ENCODE measurements at regions not wholly inside any gene's neighbourhood (a gene's known extent, or its start where the extent isn't known, plus 50 kb on each side); places are given as distances from the start of the nearest gene placed in this dataset.

- TF ChIP-seq POLR2A (IDR thresholded peaks at IDR 0.05) (no peak), EP300 (IDR thresholded peaks at IDR 0.05) (no peak), CTCF (IDR thresholded peaks at IDR 0.05) (no peak)
- WGBS, 2 donors = 79 to 92% methylated on average over 6 of the region's 6 CpGs
- Histone ChIP-seq H3K27ac (no peak overlapping the region), H3K27me3 (no peaks in the 10 kb centered on the region), H3K4me1 (no peaks in the 10 kb centered on the region), H3K36me3 (no peaks in the 10 kb centered on the region), H3K9me3 (no peaks in the 10 kb centered on the region), H3K4me3 (no peak overlapping the region)
- DNase-seq (ENCODE audit: low spot score in 2 of 2) = no peak
Measured at GRCh38 chr16:73364413-73364812, 316.5 kb upstream of the ZFHX3 start.

DNA sequence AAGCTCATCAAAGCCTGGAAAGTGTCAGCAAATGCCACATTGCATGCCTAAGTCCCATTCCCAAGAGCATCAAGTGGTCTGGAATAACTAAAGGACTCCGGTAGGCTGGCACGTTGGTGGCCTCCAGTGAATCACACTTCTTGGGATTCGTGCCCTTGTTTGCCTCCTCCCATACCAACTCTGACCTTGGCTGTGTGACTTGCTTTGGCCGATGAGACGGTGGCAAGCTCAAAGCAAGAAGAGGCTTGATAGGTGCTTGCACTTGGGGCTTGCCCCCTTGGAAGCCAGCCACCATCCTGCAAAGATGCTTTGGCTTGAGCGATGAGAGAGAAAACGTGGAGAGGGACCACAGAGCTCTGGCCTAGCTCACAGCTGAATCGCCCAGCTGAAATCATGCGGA lies 313.1 kb upstream of the ZFHX3 start:
- no peak for DNase-seq (ENCODE audit: low spot score in 2 of 2)
- Histone ChIP-seq H3K4me3 (no peak overlapping the region), H3K4me1 (no peaks in the 10 kb centered on the region), H3K27ac (no peak overlapping the region), H3K36me3 (no peaks in the 10 kb centered on the region), H3K9me3 (no peaks in the 10 kb centered on the region), H3K27me3 (no peaks in the 10 kb centered on the region)
- TF ChIP-seq CTCF (IDR thresholded peaks at IDR 0.05) (no peak), POLR2A (IDR thresholded peaks at IDR 0.05) (no peak), EP300 (IDR thresholded peaks at IDR 0.05) (no peak)
- WGBS, 2 donors = 87 to 90% methylated on average over 9 of the region's 9 CpGs

DNA sequence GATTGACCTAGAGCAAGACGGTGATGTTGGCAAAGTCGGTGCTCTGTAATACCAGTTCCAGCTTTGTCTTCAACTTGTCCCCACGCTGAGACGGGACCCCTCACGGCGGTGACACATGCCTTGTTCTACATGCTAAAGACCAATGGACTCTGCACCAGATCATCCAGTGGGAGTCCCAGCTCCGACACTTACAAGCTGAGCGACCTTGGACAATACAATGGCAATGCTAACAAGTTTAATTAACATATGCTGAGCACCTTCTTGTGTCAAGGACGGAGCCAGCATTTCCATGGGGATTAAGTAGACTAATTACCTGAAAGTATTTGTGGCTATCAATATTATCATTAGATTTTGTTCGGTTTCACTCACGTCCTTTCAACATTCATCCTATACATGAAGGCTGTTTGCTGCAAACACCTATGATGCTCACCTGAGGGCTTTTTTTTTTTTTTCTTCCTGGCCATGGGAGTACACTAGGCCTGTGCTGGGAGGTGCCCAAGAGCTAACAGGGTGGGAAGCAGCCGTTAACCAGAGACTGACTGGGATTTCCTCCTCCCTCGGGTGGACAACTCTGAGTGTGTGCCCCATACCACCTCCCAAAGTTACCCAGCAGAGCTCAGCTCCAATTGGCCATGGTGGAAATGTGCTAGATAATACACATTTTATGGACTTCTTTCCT lies 308.6 kb upstream of the ZFHX3 start:
- Histone ChIP-seq H3K36me3 (no peaks in the 10 kb centered on the region), H3K4me3 (no peak overlapping the region), H3K4me1 (no peaks in the 10 kb centered on the region), H3K27ac (no peak overlapping the region), H3K27me3 (no peaks in the 10 kb centered on the region), H3K9me3 (no peaks in the 10 kb centered on the region)
- no peak for TF ChIP-seq CTCF (IDR thresholded peaks at IDR 0.05)
- TF ChIP-seq EP300 (IDR thresholded peaks at IDR 0.05) = no peak
- no peak for TF ChIP-seq POLR2A (IDR thresholded peaks at IDR 0.05)
- DNase-seq (ENCODE audit: low spot score in 2 of 2) = no peak
- WGBS, 2 donors = 89 to 90% methylated on average over 13 of the region's 13 CpGs

- Histone ChIP-seq H3K4me3 (no peak overlapping the region), H3K27me3 (no peaks in the 10 kb centered on the region), H3K36me3 (no peaks in the 10 kb centered on the region), H3K9me3 (no peaks in the 10 kb centered on the region), H3K27ac (no peak overlapping the region), H3K4me1 (no peaks in the 10 kb centered on the region)
- TF ChIP-seq POLR2A (IDR thresholded peaks at IDR 0.05) (no peak), CTCF (IDR thresholded peaks at IDR 0.05) (no peak), EP300 (IDR thresholded peaks at IDR 0.05) (no peak)
- DNase-seq (ENCODE audit: low spot score in 2 of 2) = no peak
- 89 to 90% methylated on average over 10 of the region's 10 CpGs for WGBS, 2 donors
Measured at GRCh38 chr16:73355981-73356380, 308.1 kb upstream of the ZFHX3 start.

GRCh38 chr16:73354434-73354833 lies 306.5 kb upstream of the ZFHX3 start:
- Histone ChIP-seq H3K36me3 (no peaks in the 10 kb centered on the region), H3K4me3 (no peak overlapping the region), H3K9me3 (no peaks in the 10 kb centered on the region), H3K27ac (no peak overlapping the region), H3K27me3 (no peaks in the 10 kb centered on the region), H3K4me1 (no peaks in the 10 kb centered on the region)
- no peak for TF ChIP-seq CTCF (IDR thresholded peaks at IDR 0.05)
- no peak for TF ChIP-seq EP300 (IDR thresholded peaks at IDR 0.05)
- no peak for TF ChIP-seq POLR2A (IDR thresholded peaks at IDR 0.05)
- WGBS, 2 donors = 38 to 46% methylated on average over 10 of the region's 10 CpGs
- no peak for DNase-seq (ENCODE audit: low spot score in 2 of 2)

All from tibial nerve (tissue), 4 donors.